T-cell (primary cell): ENCODE measurements at regions not wholly inside any gene's neighbourhood (a gene's known extent, or its start where the extent isn't known, plus 50 kb on each side); places are given as distances from the start of the nearest gene placed in this dataset.

Source experiments
- ATAC-seq, 4 experiments: fragments of 200-7000 bp in 3 of 4; fragments of 150-1000 bp in 1 of 4; cut with Tn5 transposase; replicated peaks in 1 of 4; 1 replicate in 3 of 4; 2 replicates in 1 of 4; pipeline ENCODE4 v1.10.0; 2021; ENCODE audit warnings: moderate library complexity in 3 of 4, mild to moderate bottlenecking in 2 of 4, moderate number of reproducible peaks in 1 of 4
- CTCF ChIA-PET, 2 donors: fragments of 300-600 bp; sonication (Branson Sonifier 250); formaldehyde crosslinking; loops; one replicate each; lab custom pipeline; 2022; ENCODE audit warnings: antibody characterized with exemption in 2 of 2; lab: Charles Lee
- POLR2A ChIA-PET, 2 donors: fragments of 300-600 bp; sonication (Branson Sonifier 250); formaldehyde crosslinking; loops; one replicate each; lab custom pipeline; 2022; ENCODE audit warnings: antibody characterized with exemption in 2 of 2; lab: Charles Lee
- DNase-seq, 35 experiments: peaks; one replicate each; pipeline versions ENCODE4 v3.0.0 to v3.0.0-alpha.2; 2013 to 2023
- H3K27ac ChIP-seq: one replicate; pipeline ENCODE4 v1.5.1; 2013; ENCODE audit warnings: low read length
- H3K27me3 ChIP-seq, 2 experiments: replicated peaks in 1 of 2; 1 replicate in 1 of 2; 2 replicates in 1 of 2; pipeline versions ENCODE4 v1.6.1 to v1.7.0; 2013; ENCODE audit warnings: low read length in 1 of 2, mixed read lengths in 1 of 2; ENCODE audit not compliant: control insufficient read depth in 2 of 2, insufficient read depth in 2 of 2; ENCODE audit errors: extremely low read depth in 1 of 2
- H3K36me3 ChIP-seq, 2 donors: 1 replicate in 1 of 2; 2 replicates in 1 of 2; pipeline versions ENCODE4 v1.6.1 to v1.7.0; 2013; ENCODE audit warnings: low read length in 1 of 2; ENCODE audit not compliant: control insufficient read depth in 2 of 2, insufficient read depth in 1 of 2; ENCODE audit errors: extremely low read depth in 1 of 2
- H3K4me1 ChIP-seq, 2 experiments: 1 replicate in 1 of 2; 2 replicates in 1 of 2; pipeline versions ENCODE4 v1.6.1 to v1.7.0; 2013; ENCODE audit warnings: low read length in 2 of 2, mixed read lengths in 1 of 2; ENCODE audit not compliant: insufficient read depth in 2 of 2, control insufficient read depth in 1 of 2; ENCODE audit errors: extremely low read depth in 1 of 2
- H3K4me3 ChIP-seq, 2 donors: 1 replicate in 1 of 2; 2 replicates in 1 of 2; pipeline versions ENCODE4 v1.5.1 to v1.7.0; 2013; ENCODE audit warnings: mild to moderate bottlenecking in 2 of 2, low read length in 1 of 2, moderate library complexity in 1 of 2; ENCODE audit not compliant: control insufficient read depth in 1 of 2; ENCODE audit errors: extremely low read depth in 1 of 2
- H3K9me3 ChIP-seq: 2 replicates; pipeline ENCODE4 v1.7.0; 2013
- H3K27ac Mint-ChIP-seq, 2 donors: one replicate each; pipeline ENCODE4 v1.8.0; 2020 to 2021; ENCODE audit warnings: mild to moderate bottlenecking in 2 of 2, mixed read lengths in 2 of 2
- H3K27me3 Mint-ChIP-seq, 2 donors: one replicate each; pipeline ENCODE4 v1.8.0; 2021 to 2022; ENCODE audit warnings: mixed read lengths in 2 of 2
- H3K36me3 Mint-ChIP-seq: one replicate; pipeline ENCODE4 v1.8.0; 2021; ENCODE audit warnings: mixed read lengths
- H3K4me1 Mint-ChIP-seq, 3 donors: one replicate each; pipeline ENCODE4 v1.8.0; 2020 to 2022; ENCODE audit warnings: mixed read lengths in 3 of 3, mild to moderate bottlenecking in 1 of 3
- H3K4me3 Mint-ChIP-seq, 3 donors: one replicate each; pipeline ENCODE4 v1.8.0; 2020 to 2022; ENCODE audit warnings: mild to moderate bottlenecking in 3 of 3, mixed read lengths in 3 of 3, moderate library complexity in 3 of 3
- H3K9me3 Mint-ChIP-seq, 3 donors: one replicate each; pipeline ENCODE4 v1.8.0; 2020 to 2022; ENCODE audit warnings: mixed read lengths in 3 of 3
- WGBS: methylation state at CpG from one replicate; pipeline ENCODE4 v1.1.5; 2013; ENCODE audit warnings: missing lambda C conversion rate; ENCODE audit not compliant: insufficient coverage; 5-methylcytosine and 5-hydroxymethylcytosine counted together

- Mint-ChIP-seq H3K36me3 (no peaks in the 10 kb centered on the region), H3K27me3 (peaks cover 14 to 23% of the 10 kb centered on the region in 2 donors), H3K4me1 (no peaks in the 10 kb centered on the region), H3K27ac (no peak overlapping the region), H3K4me3 (no peak overlapping the region), H3K9me3 (no peaks in the 10 kb centered on the region)
- no peaks in the 10 kb centered on the region for H3K9me3 ChIP-seq
- H3K27me3 ChIP-seq: peaks cover 0 to 38% of the 10 kb centered on the region in 2 experiments
- no peak for ATAC-seq
- no peak overlapping the region for H3K4me3 ChIP-seq
- 83% methylated on average over 7 of the region's 10 CpGs for WGBS
- ChIA-PET POLR2A (no interaction called here), CTCF (no interaction called here)
- no peaks in the 10 kb centered on the region for H3K36me3 ChIP-seq
- no peaks in the 10 kb centered on the region for H3K4me1 ChIP-seq
- no peak overlapping the region for H3K27ac ChIP-seq
- DNase-seq: no peak
Measured at GRCh38 chr15:62846131-62846804, 196.3 kb upstream of the TPM1 start.

GRCh38 chr15:62846805-62847495 lies 195.6 kb upstream of the TPM1 start:
- Mint-ChIP-seq H3K4me3 (no peak overlapping the region), H3K4me1 (no peaks in the 10 kb centered on the region), H3K27ac (no peak overlapping the region), H3K36me3 (no peaks in the 10 kb centered on the region), H3K27me3 (peaks cover 14 to 23% of the 10 kb centered on the region in 2 donors), H3K9me3 (no peaks in the 10 kb centered on the region)
- Histone ChIP-seq H3K9me3 (no peaks in the 10 kb centered on the region), H3K27me3 (peaks cover 0 to 38% of the 10 kb centered on the region in 2 experiments), H3K4me1 (no peaks in the 10 kb centered on the region), H3K36me3 (no peaks in the 10 kb centered on the region), H3K4me3 (no peak overlapping the region), H3K27ac (no peak overlapping the region)
- ChIA-PET POLR2A (no interaction called here), CTCF (no interaction called here)
- 92% methylated on average over 2 of the region's 8 CpGs for WGBS
- no peak for ATAC-seq
- no peak for DNase-seq

GRCh38 chr15:62847900-62848489 lies 194.6 kb upstream of the TPM1 start:
- H3K4me1 Mint-ChIP-seq: no peaks in the 10 kb centered on the region
- no peaks in the 10 kb centered on the region for H3K36me3 ChIP-seq
- DNase-seq (peak in 17 of 35 experiments; percentile 2 to 54 (median 17)), ATAC-seq (no peak)
- H3K4me3 Mint-ChIP-seq: no peak overlapping the region
- no peaks in the 10 kb centered on the region for H3K4me1 ChIP-seq
- H3K27me3 ChIP-seq: peaks cover 0 to 32% of the 10 kb centered on the region in 2 experiments
- H3K9me3 Mint-ChIP-seq: no peaks in the 10 kb centered on the region
- no peaks in the 10 kb centered on the region for H3K36me3 Mint-ChIP-seq
- CTCF ChIA-PET: no interaction called here
- no peak overlapping the region for H3K27ac Mint-ChIP-seq
- POLR2A ChIA-PET: no interaction called here
- H3K27me3 Mint-ChIP-seq: peaks cover 14 to 22% of the 10 kb centered on the region in 2 donors
- H3K27ac ChIP-seq: no peak overlapping the region
- H3K4me3 ChIP-seq: no peak overlapping the region
- no peaks in the 10 kb centered on the region for H3K9me3 ChIP-seq
- 56% methylated on average over 5 of the region's 7 CpGs for WGBS

DNA sequence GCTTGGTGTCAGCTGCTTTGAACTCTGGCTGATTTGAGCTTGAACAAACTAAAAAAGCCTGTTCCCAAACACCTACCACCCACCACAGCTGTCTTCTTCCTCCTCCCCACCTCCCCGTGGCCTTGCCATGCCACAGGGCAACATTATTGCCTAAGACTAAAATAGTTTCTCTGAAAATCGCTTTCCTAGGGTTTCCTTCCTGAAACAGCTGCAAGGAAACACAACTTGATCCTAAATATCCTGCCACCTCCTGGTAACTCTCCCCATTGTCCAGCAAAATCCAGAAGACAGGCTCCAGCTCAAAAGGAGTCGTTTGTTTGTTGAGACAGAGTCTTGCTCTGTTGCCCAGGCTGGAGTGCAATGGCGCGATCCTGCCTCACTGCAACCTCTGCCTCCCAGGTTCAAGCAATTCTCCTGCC lies 193.9 kb upstream of the TPM1 start:
- Mint-ChIP-seq H3K4me1 (no peaks in the 10 kb centered on the region), H3K27me3 (peaks cover 14 to 22% of the 10 kb centered on the region in 2 donors), H3K4me3 (no peak overlapping the region), H3K27ac (peak overlapping the region in 1 of 2 donors; percentile 5), H3K36me3 (no peaks in the 10 kb centered on the region), H3K9me3 (no peaks in the 10 kb centered on the region)
- Histone ChIP-seq H3K27me3 (peaks cover 0 to 32% of the 10 kb centered on the region in 2 experiments), H3K36me3 (no peaks in the 10 kb centered on the region), H3K4me3 (no peak overlapping the region), H3K4me1 (no peaks in the 10 kb centered on the region), H3K9me3 (no peaks in the 10 kb centered on the region), H3K27ac (no peak overlapping the region)
- CTCF ChIA-PET: no interaction called here
- ATAC-seq (no peak), DNase-seq (no peak)
- POLR2A ChIA-PET: no interaction called here
- 53% methylated on average over 3 of the region's 5 CpGs for WGBS

DNA sequence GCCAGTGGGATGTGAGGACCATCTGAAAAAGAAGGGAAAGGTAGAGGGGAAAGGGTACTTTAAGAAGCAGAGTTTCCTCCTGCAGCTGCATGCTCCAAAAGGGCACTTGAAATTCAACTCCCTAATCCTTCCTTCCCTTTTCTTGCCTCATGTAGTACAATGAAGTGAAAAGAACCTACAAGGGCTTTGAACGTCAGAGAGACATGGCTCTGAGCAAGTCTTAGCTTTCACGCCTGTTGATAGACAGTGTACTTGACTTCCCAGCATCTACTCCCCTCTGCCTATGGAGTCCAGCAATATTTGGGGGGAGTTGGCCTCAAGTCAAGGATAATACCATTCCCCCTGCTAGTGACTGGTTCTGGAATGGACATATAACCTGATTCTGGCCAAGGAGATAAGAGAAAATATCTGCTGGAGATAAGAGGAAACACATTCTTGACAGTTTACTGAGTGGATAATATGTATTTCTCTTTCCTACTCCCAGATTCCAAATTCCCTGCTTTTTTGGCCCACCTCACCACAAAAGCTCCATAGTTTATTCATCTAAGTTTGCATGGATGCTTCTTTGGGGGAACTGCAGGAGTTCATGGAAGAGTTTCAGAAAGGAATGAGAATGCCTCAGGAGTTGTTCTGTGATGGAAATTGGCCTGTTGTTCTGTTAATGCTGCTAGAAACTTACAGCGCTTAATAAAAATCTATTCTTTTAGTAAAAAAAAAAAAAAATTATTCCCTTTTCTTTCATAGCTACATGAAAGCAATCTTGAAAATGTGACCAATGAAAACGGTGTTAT lies 193.0 kb upstream of the TPM1 start:
- Mint-ChIP-seq H3K27ac (no peak overlapping the region), H3K27me3 (peaks cover 15 to 22% of the 10 kb centered on the region in 2 donors), H3K36me3 (no peaks in the 10 kb centered on the region), H3K9me3 (no peaks in the 10 kb centered on the region), H3K4me1 (no peaks in the 10 kb centered on the region), H3K4me3 (no peak overlapping the region)
- no peaks in the 10 kb centered on the region for H3K4me1 ChIP-seq
- DNase-seq (no peak), ATAC-seq (no peak)
- no peaks in the 10 kb centered on the region for H3K9me3 ChIP-seq
- peaks cover 0 to 36% of the 10 kb centered on the region in 2 experiments for H3K27me3 ChIP-seq
- H3K36me3 ChIP-seq: no peaks in the 10 kb centered on the region
- CTCF ChIA-PET: no interaction called here
- 50% methylated on average over 1 of the region's 4 CpGs for WGBS
- H3K4me3 ChIP-seq: no peak overlapping the region
- H3K27ac ChIP-seq: no peak overlapping the region
- POLR2A ChIA-PET: interaction anchor here in 1 of 2 donors (0.6 kb wide), 1 partner anchor 490 kb away, joined by 4 read pairs; no protein-coding TSS in a partner anchor

DNA sequence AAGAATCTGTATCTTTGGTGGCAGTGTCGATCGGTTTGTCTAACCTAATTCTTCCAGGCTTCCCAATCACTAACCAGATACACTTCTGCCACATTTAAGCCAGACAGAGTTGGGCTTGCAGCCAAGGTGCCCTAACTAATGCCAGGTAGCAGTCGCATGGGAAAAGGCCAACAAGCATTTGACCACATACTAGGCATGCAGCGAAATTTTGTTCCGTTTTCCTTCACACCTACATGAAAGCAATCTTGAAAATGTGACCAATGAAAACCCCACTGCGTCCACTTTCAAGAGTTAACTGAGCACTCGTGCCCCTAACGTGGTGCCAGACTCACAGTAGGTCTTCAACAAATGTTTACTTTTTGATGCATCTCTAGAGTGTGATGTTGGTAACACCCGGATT lies 192.2 kb upstream of the TPM1 start:
- ChIA-PET POLR2A (interaction anchor here in 1 of 2 donors (0.6 kb wide), 1 partner anchor 489 kb away, joined by 4 read pairs; no protein-coding TSS in a partner anchor), CTCF (no interaction called here)
- Mint-ChIP-seq H3K36me3 (no peaks in the 10 kb centered on the region), H3K9me3 (no peaks in the 10 kb centered on the region), H3K4me1 (no peaks in the 10 kb centered on the region), H3K27ac (no peak overlapping the region), H3K27me3 (peaks cover 17 to 22% of the 10 kb centered on the region in 2 donors), H3K4me3 (no peak overlapping the region)
- DNase-seq (no peak), ATAC-seq (no peak)
- H3K27ac ChIP-seq: no peak overlapping the region
- no peaks in the 10 kb centered on the region for H3K4me1 ChIP-seq
- H3K36me3 ChIP-seq: no peaks in the 10 kb centered on the region
- WGBS: 87% methylated on average over 8 of the region's 9 CpGs
- H3K27me3 ChIP-seq: peaks cover 0 to 33% of the 10 kb centered on the region in 2 experiments
- no peak overlapping the region for H3K4me3 ChIP-seq
- no peaks in the 10 kb centered on the region for H3K9me3 ChIP-seq
